ENCODE measurements at regions not wholly inside any gene's neighbourhood (a gene's known extent, or its start where the extent isn't known, plus 50 kb on each side); places are given as distances from the start of the nearest gene placed in this dataset.

DNA sequence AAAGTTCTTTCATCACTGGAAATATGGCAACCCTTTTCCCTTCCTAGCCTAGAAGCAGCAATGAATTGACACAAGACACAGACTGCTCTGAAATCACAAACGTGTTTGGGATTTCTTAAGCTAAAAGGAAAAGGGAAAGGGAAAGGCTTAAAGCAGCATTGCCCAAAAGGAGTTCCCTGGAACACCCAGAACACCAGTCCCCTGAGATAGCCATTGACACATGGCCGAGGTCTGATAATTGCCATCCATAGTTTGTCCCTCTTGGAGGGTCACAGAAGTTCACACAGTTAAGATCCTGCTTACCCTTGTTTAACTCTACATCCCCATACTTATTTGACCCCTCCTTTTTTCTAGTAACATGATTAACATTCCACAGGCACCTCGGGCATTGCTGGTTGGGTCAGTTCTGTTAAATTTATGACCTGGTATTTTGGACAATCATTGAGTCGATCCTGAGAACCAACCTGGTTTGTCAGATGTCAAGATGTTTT lies 72.9 kb downstream of the ZNF281 start:
- FAIRE-seq = no peak
- no peak for DNase-seq (ENCODE audit: low read depth)
- no peak overlapping the region for H3K4me3 ChIP-seq (ENCODE audit: low read depth, low read length)
- H3K36me3 ChIP-seq (ENCODE audit: control insufficient read depth, insufficient read depth, low read length) = no peaks in the 10 kb centered on the region
- H3K27me3 ChIP-seq (ENCODE audit: control insufficient read depth, insufficient read depth, low read length) = no peaks in the 10 kb centered on the region
- TF ChIP-seq, protein P1, sequence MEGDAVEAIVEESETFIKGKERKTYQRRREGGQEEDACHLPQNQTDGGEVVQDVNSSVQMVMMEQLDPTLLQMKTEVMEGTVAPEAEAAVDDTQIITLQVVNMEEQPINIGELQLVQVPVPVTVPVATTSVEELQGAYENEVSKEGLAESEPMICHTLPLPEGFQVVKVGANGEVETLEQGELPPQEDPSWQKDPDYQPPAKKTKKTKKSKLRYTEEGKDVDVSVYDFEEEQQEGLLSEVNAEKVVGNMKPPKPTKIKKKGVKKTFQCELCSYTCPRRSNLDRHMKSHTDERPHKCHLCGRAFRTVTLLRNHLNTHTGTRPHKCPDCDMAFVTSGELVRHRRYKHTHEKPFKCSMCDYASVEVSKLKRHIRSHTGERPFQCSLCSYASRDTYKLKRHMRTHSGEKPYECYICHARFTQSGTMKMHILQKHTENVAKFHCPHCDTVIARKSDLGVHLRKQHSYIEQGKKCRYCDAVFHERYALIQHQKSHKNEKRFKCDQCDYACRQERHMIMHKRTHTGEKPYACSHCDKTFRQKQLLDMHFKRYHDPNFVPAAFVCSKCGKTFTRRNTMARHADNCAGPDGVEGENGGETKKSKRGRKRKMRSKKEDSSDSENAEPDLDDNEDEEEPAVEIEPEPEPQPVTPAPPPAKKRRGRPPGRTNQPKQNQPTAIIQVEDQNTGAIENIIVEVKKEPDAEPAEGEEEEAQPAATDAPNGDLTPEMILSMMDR (IDR thresholded peaks at IDR 0.05; ENCODE audit: insufficient read depth, low read length, severe bottlenecking) = no peak

DNA sequence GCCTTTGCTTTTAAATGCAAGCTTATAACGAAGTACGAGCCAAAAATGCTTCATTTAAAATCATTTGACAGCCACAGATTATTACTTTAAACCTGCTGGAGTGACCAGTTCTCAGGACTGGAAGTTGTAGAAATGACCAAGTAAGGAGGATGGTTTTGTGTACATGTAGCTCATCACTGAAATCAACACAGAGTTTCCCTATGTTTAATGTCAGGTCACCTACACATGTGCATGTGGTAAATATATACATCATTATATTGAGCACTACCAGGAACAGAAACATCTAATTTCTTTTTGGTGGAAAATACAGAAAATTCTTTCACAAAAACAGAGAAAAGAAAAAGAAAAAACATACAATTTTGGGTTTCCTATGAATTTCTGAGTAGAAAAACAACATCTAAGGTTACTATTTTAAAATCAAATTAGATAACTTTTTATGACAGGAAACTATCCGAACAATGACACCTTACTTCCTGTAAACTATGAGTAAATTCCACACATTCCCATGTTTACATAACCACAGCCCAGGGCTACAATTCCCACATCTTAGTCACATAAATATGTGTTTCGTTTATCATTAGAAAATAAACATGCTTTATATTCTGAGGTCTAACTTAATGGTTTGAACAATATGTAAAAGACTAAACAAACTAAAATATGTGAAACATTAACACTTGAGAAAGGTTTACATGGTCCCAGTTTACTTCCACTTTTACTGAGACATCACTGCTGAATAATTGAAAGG lies 73.6 kb downstream of the ZNF281 start:
- H3K4me3 ChIP-seq (ENCODE audit: low read depth, low read length) = no peak overlapping the region
- no peaks in the 10 kb centered on the region for H3K27me3 ChIP-seq (ENCODE audit: control insufficient read depth, insufficient read depth, low read length)
- DNase-seq (ENCODE audit: low read depth) (peak; percentile 90), FAIRE-seq (no peak)
- H3K36me3 ChIP-seq (ENCODE audit: control insufficient read depth, insufficient read depth, low read length) = no peaks in the 10 kb centered on the region
- TF ChIP-seq, protein P1 (IDR thresholded peaks at IDR 0.05; ENCODE audit: insufficient read depth, low read length, severe bottlenecking) = no peak

DNA sequence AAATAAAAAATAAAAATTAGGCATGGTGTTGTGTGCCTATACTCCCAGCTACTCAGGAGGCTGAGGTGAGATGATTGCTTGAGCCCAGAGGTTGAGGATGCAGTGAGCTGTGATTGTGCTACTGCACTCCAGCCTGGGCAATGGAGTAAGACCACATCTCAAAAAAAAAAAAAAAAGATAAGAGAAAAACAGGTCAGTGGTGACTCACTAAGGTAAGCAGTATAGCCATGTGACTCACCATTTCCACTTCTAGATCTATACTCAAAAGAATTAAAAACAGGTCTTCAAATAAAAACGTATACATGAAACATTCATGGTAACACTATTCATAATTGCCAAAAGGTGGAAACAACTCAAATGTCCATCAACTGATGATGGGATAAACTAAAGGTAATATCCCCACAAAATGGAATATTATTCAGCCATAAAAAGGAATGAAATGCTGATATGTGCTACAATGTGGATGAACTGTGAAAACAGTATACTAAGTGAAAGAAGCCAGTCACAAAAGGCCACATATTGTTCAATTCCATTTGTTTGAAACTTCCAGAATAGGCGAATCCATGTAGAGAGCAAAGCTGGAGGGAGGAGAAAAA lies 75.1 kb downstream of the ZNF281 start:
- Histone ChIP-seq H3K27me3 (ENCODE audit: control insufficient read depth, insufficient read depth, low read length) (no peaks in the 10 kb centered on the region), H3K36me3 (ENCODE audit: control insufficient read depth, insufficient read depth, low read length) (no peaks in the 10 kb centered on the region), H3K4me3 (ENCODE audit: low read depth, low read length) (no peak overlapping the region)
- DNase-seq (ENCODE audit: low read depth) (peak; percentile 93), FAIRE-seq (no peak)
- TF ChIP-seq, protein P1 (IDR thresholded peaks at IDR 0.05; ENCODE audit: insufficient read depth, low read length, severe bottlenecking) = no peak

- Histone ChIP-seq H3K4me3 (ENCODE audit: low read depth, low read length) (no peak overlapping the region), H3K36me3 (ENCODE audit: control insufficient read depth, insufficient read depth, low read length) (no peaks in the 10 kb centered on the region), H3K27me3 (ENCODE audit: control insufficient read depth, insufficient read depth, low read length) (no peaks in the 10 kb centered on the region)
- TF ChIP-seq, protein P1 (IDR thresholded peaks at IDR 0.05; ENCODE audit: insufficient read depth, low read length, severe bottlenecking) = no peak
- FAIRE-seq = no peak
- no peak for DNase-seq (ENCODE audit: low read depth)
Measured at GRCh38 chr1:200333329-200333728, 76.5 kb downstream of the ZNF281 start.

DNA sequence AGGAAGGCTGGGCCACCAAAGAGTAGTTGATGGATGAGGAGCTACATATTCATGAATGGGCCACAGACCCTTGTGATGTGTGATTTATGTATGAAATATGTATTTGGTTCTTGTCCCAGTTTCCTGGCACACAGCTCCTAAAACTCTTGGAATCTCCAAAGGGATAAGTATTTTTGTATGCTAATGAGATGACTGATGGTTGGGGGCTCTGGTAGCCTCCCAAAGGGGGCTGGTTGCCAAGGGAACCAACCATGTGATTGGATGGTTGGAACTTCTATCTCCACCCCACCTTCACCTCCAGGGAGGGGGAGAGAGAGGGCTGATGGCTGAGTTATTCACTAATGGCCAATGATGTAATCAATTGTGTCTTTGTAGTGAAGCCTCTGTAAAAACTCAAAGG lies 77.1 kb downstream of the ZNF281 start:
- DNase-seq (ENCODE audit: low read depth) = no peak
- Histone ChIP-seq H3K36me3 (ENCODE audit: control insufficient read depth, insufficient read depth, low read length) (no peaks in the 10 kb centered on the region), H3K27me3 (ENCODE audit: control insufficient read depth, insufficient read depth, low read length) (no peaks in the 10 kb centered on the region), H3K4me3 (ENCODE audit: low read depth, low read length) (no peak overlapping the region)
- no peak for FAIRE-seq
- TF ChIP-seq, protein P1 (IDR thresholded peaks at IDR 0.05; ENCODE audit: insufficient read depth, low read length, severe bottlenecking) = no peak
